OCI-LY1 (cell line): ENCODE measurements at regions not wholly inside any gene's neighbourhood (a gene's known extent, or its start where the extent isn't known, plus 50 kb on each side); places are given as distances from the start of the nearest gene placed in this dataset.

ENCODE experiments used
- H2AFZ ChIP-seq: fragments of 200-600 bp; sonication (generic), shearing (Covaris generic); 2 replicates; pipeline ENCODE4 v1.6.0; 2014; ENCODE audit warnings: antibody characterized with exemption, mild to moderate bottlenecking, low read length
- H3F3A ChIP-seq: fragments of 200-600 bp; sonication (generic), shearing (Covaris generic); 2 replicates; pipeline ENCODE4 v1.6.0; 2014; ENCODE audit warnings: mild to moderate bottlenecking, antibody characterized with exemption, low read length, moderate library complexity; ENCODE audit not compliant: insufficient read depth
- H3K27ac ChIP-seq: fragments of 200-600 bp; sonication (generic); 2 replicates; pipeline ENCODE4 v1.5.1; 2014; ENCODE audit warnings: low read length, mixed run types, mild to moderate bottlenecking, low read depth; ENCODE audit not compliant: poor library complexity, severe bottlenecking
- H3K27me3 ChIP-seq: fragments of 200-600 bp; sonication (generic); 2 replicates; pipeline ENCODE4 v1.6.0; 2014; ENCODE audit warnings: antibody characterized with exemption, mild to moderate bottlenecking, low read length, moderate library complexity; ENCODE audit not compliant: insufficient read depth
- H3K36me3 ChIP-seq: fragments of 200-600 bp; sonication (generic); 2 replicates; pipeline ENCODE4 v1.6.1; 2014; ENCODE audit warnings: mild to moderate bottlenecking, antibody characterized with exemption, low read length, moderate library complexity, mixed read lengths; ENCODE audit not compliant: insufficient read depth
- H3K4me1 ChIP-seq: fragments of 200-600 bp; sonication (generic); 2 replicates; pipeline ENCODE4 v1.5.1; 2014; ENCODE audit warnings: mild to moderate bottlenecking, low read length, moderate library complexity; ENCODE audit not compliant: insufficient read depth, severe bottlenecking
- H3K4me2 ChIP-seq: fragments of 200-600 bp; sonication (generic), shearing (Covaris generic); 2 replicates; pipeline ENCODE4 v1.6.1; 2014; ENCODE audit warnings: low read length
- H3K4me3 ChIP-seq: fragments of 200-600 bp; sonication (generic); 2 replicates; pipeline ENCODE4 v1.5.1; 2014; ENCODE audit warnings: low read length, low read depth, mild to moderate bottlenecking, mixed read lengths; ENCODE audit not compliant: poor library complexity, severe bottlenecking
- H3K79me2 ChIP-seq: fragments of 200-600 bp; shearing (Covaris generic); 2 replicates; pipeline ENCODE4 v1.6.1; 2016; ENCODE audit warnings: mixed run types, low read length, mixed read lengths; ENCODE audit not compliant: insufficient read depth
- H3K9ac ChIP-seq: fragments of 200-600 bp; sonication (generic), shearing (Covaris generic); 2 replicates; pipeline ENCODE4 v1.6.1; 2014; ENCODE audit warnings: mild to moderate bottlenecking, low read length, mixed read lengths
- H3K9me2 ChIP-seq: fragments of 200-600 bp; sonication (generic), shearing (Covaris generic); 2 replicates; pipeline ENCODE4 v1.6.1; 2014; ENCODE audit warnings: low read depth, mild to moderate bottlenecking, low read length, mixed read lengths
- H3K9me3 ChIP-seq: fragments of 200-600 bp; shearing (Covaris generic); 2 replicates; pipeline ENCODE4 v1.6.1; 2014; ENCODE audit warnings: low read length, mixed read lengths
- H4K20me1 ChIP-seq: fragments of 200-600 bp; sonication (generic), shearing (Covaris generic); 2 replicates; pipeline ENCODE4 v1.6.0; 2016; ENCODE audit warnings: mild to moderate bottlenecking, low read length; ENCODE audit not compliant: insufficient read depth
- EZH2 ChIP-seq: fragments of 200-600 bp; sonication (generic), shearing (Covaris generic); IDR thresholded peaks from 2 replicates; pipeline ENCODE4 v1.8.0; 2017; ENCODE audit warnings: borderline replicate concordance, mixed run types, mild to moderate bottlenecking, antibody characterized with exemption, low read length, moderate library complexity, mixed read lengths
- TF ChIP-seq, protein P1 (sequence below): fragments of 200-600 bp; sonication (generic), shearing (Covaris generic); IDR thresholded peaks from 2 replicates; pipeline ENCODE4 v1.5.1; 2017; ENCODE audit warnings: mild to moderate bottlenecking, antibody characterized with exemption, low read length, moderate library complexity, mixed read lengths

DNA sequence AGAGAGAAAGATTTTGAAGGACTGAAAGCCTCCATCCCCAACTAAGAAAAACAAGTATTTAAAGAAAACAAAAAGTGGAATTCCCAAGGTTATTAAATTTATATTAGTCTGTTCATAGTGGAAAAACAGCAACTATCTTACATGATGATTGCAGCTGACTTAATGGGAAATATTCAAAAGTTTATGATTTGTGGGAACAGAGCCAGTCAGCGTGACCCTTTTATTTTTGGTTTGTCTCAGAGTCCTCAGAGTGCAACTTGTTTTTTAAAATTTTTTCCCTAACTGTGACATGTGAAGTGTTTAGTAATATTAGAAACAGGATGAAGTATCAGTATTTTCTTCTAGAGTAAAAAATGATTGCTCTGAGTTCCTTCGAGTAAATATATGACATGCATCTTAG is 441.9 kb upstream of the MCTP2 start:
- Histone ChIP-seq H3F3A (no peaks in the 10 kb centered on the region), H3K79me2 (no peaks in the 10 kb centered on the region), H3K4me3 (no peak overlapping the region), H3K4me2 (no peak overlapping the region), H3K9me3 (no peaks in the 10 kb centered on the region), H3K9ac (no peak overlapping the region), H3K4me1 (no peaks in the 10 kb centered on the region), H2AFZ (no peak overlapping the region), H3K9me2 (no peaks in the 10 kb centered on the region), H3K36me3 (no peaks in the 10 kb centered on the region), H4K20me1 (no peaks in the 10 kb centered on the region), H3K27ac (no peak overlapping the region), H3K27me3 (no peaks in the 10 kb centered on the region)
- TF ChIP-seq, protein P1, sequence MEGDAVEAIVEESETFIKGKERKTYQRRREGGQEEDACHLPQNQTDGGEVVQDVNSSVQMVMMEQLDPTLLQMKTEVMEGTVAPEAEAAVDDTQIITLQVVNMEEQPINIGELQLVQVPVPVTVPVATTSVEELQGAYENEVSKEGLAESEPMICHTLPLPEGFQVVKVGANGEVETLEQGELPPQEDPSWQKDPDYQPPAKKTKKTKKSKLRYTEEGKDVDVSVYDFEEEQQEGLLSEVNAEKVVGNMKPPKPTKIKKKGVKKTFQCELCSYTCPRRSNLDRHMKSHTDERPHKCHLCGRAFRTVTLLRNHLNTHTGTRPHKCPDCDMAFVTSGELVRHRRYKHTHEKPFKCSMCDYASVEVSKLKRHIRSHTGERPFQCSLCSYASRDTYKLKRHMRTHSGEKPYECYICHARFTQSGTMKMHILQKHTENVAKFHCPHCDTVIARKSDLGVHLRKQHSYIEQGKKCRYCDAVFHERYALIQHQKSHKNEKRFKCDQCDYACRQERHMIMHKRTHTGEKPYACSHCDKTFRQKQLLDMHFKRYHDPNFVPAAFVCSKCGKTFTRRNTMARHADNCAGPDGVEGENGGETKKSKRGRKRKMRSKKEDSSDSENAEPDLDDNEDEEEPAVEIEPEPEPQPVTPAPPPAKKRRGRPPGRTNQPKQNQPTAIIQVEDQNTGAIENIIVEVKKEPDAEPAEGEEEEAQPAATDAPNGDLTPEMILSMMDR: no peak
- TF ChIP-seq EZH2: no peak

DNA sequence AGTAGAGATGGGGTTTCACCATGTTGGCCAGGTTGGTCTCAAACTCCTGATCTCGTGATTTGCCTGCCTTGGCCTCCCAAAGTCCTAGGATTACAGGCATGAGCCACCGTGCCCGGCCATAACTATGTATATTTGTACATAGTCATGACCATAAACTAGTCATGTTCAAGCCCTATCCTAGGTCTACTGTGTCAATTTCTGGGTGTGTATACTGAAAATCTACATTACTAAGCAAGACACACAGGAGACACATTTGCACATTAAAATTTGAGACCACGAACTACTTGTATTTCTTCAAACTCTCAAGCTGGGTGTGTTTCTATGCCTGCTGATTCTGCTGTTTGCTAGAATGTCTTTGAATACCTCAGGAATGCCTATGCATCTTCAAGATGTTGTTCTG is 451.3 kb upstream of the MCTP2 start:
- Histone ChIP-seq H3K27me3 (no peaks in the 10 kb centered on the region), H4K20me1 (no peaks in the 10 kb centered on the region), H3K9ac (no peak overlapping the region), H3K9me3 (no peaks in the 10 kb centered on the region), H2AFZ (no peak overlapping the region), H3K4me1 (no peaks in the 10 kb centered on the region), H3K27ac (no peak overlapping the region), H3K4me2 (no peak overlapping the region), H3K79me2 (no peaks in the 10 kb centered on the region), H3K9me2 (no peaks in the 10 kb centered on the region), H3K4me3 (no peak overlapping the region), H3F3A (no peaks in the 10 kb centered on the region), H3K36me3 (no peaks in the 10 kb centered on the region)
- TF ChIP-seq EZH2: no peak
- TF ChIP-seq, protein P1: no peak

DNA sequence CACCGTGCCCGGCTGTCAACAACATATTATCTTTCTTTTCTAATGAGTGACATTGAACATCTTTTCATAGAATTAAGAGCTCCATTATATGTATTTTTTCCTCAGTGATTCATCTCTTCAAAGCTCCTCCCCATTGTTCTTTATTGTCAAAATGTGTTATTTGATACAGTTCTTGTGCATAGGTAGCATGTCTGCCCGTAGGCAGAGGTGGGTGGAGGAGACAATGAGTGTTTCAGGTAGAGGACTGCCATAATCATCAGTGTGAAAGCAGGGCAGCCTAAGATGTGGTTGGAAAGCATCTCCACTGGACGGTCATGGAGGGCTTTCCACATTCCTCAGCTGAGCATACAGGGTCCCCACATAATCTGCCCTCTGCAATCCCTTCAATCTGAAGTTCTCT is 452.0 kb upstream of the MCTP2 start:
- H3K9ac ChIP-seq: no peak overlapping the region
- H3K79me2 ChIP-seq: no peaks in the 10 kb centered on the region
- no peaks in the 10 kb centered on the region for H3K9me3 ChIP-seq
- no peaks in the 10 kb centered on the region for H3K9me2 ChIP-seq
- H3K27ac ChIP-seq: no peak overlapping the region
- no peaks in the 10 kb centered on the region for H3F3A ChIP-seq
- H3K4me3 ChIP-seq: no peak overlapping the region
- H3K36me3 ChIP-seq: no peaks in the 10 kb centered on the region
- H3K4me1 ChIP-seq: no peaks in the 10 kb centered on the region
- H2AFZ ChIP-seq: no peak overlapping the region
- no peaks in the 10 kb centered on the region for H3K27me3 ChIP-seq
- TF ChIP-seq, protein P1: no peak
- TF ChIP-seq EZH2: no peak
- H3K4me2 ChIP-seq: no peak overlapping the region
- H4K20me1 ChIP-seq: no peaks in the 10 kb centered on the region
